PC-9 (cell line): ENCODE measurements at regions not wholly inside any gene's neighbourhood (a gene's known extent, or its start where the extent isn't known, plus 50 kb on each side); places are given as distances from the start of the nearest gene placed in this dataset.

Experiments
- BruUV-seq: library from RNA; stranded (reverse); fragments of 400-500 nt; replicated peaks from 2 replicates; lab custom pipeline; 2021; lab: Mats Ljungman, UMichigan
- CTCF ChIA-PET: fragments of 300-600 bp; sonication (Branson Sonifier 250); formaldehyde crosslinking; loops from one replicate; lab custom pipeline; 2022; ENCODE audit warnings: antibody characterized with exemption; lab: Charles Lee
- POLR2A ChIA-PET: fragments of 300-600 bp; sonication (Branson Sonifier 250); formaldehyde crosslinking; loops from one replicate; lab custom pipeline; 2022; ENCODE audit warnings: antibody characterized with exemption; ENCODE audit not compliant: unreplicated experiment; lab: Charles Lee
- DNase-seq, 2 experiments: peaks; one replicate each; pipeline versions ENCODE4 v3.0.0 to v3.0.0-alpha.2; 2015 to 2022; ENCODE audit warnings: mixed read lengths in 1 of 2
- H2AFZ ChIP-seq: fragments of 200-600 bp; sonication (generic); 2 replicates; pipeline ENCODE4 v1.8.1; 2017; ENCODE audit warnings: antibody characterized with exemption
- H3F3A ChIP-seq: fragments of 200-600 bp; sonication (generic); 2 replicates; pipeline ENCODE4 v1.8.1; 2017; ENCODE audit warnings: antibody characterized with exemption, mild to moderate bottlenecking, low read depth; ENCODE audit not compliant: insufficient read depth
- H3K27ac ChIP-seq: fragments of 200-600 bp; sonication (generic); 2 replicates; pipeline ENCODE4 v1.6.1; 2016; ENCODE audit warnings: mixed run types
- H3K27me3 ChIP-seq: fragments of 200-600 bp; sonication (generic); 2 replicates; pipeline ENCODE4 v1.6.1; 2016; ENCODE audit warnings: low read depth, mixed run types; ENCODE audit not compliant: insufficient read depth
- H3K36me3 ChIP-seq: fragments of 200-600 bp; sonication (generic); 2 replicates; pipeline ENCODE4 v1.6.1; 2016; ENCODE audit warnings: low read depth, mixed run types
- H3K4me1 ChIP-seq: fragments of 200-600 bp; sonication (generic); replicated peaks from 2 replicates; pipeline ENCODE4 v1.6.1; 2016; ENCODE audit warnings: mixed run types; ENCODE audit not compliant: insufficient read depth
- H3K4me2 ChIP-seq: fragments of 200-600 bp; sonication (generic); 2 replicates; pipeline ENCODE4 v1.6.1; 2017; ENCODE audit warnings: mixed run types
- H3K4me3 ChIP-seq: fragments of 200-600 bp; sonication (generic); 2 replicates; pipeline ENCODE4 v1.6.1; 2016; ENCODE audit warnings: mixed run types
- H3K79me2 ChIP-seq: fragments of 200-600 bp; sonication (generic); 2 replicates; pipeline ENCODE4 v1.6.1; 2017; ENCODE audit warnings: low read depth, mixed run types
- H3K9me2 ChIP-seq: fragments of 200-600 bp; sonication (generic); 2 replicates; pipeline ENCODE4 v1.8.1; 2017; ENCODE audit warnings: mild to moderate bottlenecking; ENCODE audit not compliant: insufficient read depth
- H3K9me3 ChIP-seq: fragments of 200-600 bp; sonication (generic); 2 replicates; pipeline ENCODE4 v1.8.1; 2016; ENCODE audit warnings: low read depth; ENCODE audit not compliant: insufficient read depth
- H4K20me1 ChIP-seq: fragments of 200-600 bp; sonication (generic); 2 replicates; pipeline ENCODE4 v1.8.1; 2017; ENCODE audit not compliant: insufficient read depth
- EZH2 ChIP-seq: fragments of 200-600 bp; sonication (generic); IDR thresholded peaks from 2 replicates; pipeline ENCODE4 v1.8.0; 2017; ENCODE audit warnings: antibody characterized with exemption, low read depth
- intact Hi-C: fragments of 100-400 bp; cut with micrococcal nuclease; formaldehyde crosslinking; loops from one replicate; pipeline ENCODE4 v1.10.0; 2022; ENCODE audit not compliant: unreplicated experiment
- TF ChIP-seq, protein P1 (sequence below): fragments of 200-600 bp; sonication (generic); conservative IDR thresholded peaks from 2 replicates; pipeline ENCODE4 v1.6.1; 2017; ENCODE audit warnings: mixed run types, antibody characterized with exemption, mild to moderate bottlenecking, moderate library complexity

DNA sequence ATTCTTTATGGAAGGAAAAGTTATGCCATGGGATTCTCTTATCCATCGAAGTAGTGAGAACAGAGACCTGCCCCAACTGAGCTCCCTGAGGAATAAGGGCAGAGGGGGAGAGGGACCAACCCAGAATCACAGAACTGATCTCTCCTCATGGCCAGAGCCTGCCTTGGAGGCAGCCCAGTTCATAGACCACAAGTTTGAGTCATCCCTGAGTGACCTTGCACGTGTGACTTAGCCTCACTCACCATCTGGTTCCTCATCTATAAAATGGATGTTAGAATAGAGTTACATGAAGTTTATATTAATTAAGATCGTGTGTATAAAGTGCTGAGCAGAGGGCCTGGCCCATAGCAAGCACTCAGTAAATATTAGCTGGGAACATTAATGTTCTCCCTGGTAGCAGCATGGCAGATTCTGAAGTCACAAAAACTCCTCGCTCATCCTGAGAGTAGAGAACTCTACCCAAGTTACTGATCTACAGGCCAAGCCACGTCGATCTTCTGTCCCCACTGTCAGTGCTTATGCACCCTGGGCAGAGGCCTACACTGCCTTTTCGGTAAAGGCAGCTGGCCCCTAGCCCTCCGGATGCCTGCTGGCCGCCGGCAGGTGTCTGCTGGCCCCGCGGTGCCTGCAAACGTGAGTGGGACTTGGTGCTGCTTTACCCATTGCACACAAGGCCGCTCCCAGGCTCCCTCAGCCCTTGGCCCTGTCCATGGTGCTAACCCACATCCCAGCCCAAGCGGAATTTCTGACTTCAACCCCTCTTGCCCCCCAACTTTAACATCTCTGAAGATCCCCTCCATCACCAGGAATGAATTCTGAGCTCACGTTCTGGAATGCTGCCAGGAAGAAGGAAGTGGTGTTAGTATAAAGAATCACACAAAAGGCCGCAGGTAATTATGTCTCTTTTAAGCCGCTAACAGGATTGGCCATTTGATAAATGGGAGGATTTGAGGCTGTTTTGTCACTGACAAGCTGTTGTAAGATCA, 61.1 kb upstream of the ARAP3 start:
- Histone ChIP-seq H3K4me3 (no peak overlapping the region), H3K79me2 (no peaks in the 10 kb centered on the region), H2AFZ (no peak overlapping the region), H3K27me3 (peaks cover 5% of the 10 kb centered on the region; the same call in 1 of the 2 replicates), H3K9me2 (no peaks in the 10 kb centered on the region), H3K27ac (no peak overlapping the region), H3K4me2 (no peak overlapping the region), H3K36me3 (no peaks in the 10 kb centered on the region), H3K9me3 (no peaks in the 10 kb centered on the region), H3F3A (no peaks in the 10 kb centered on the region), H4K20me1 (no peaks in the 10 kb centered on the region), H3K4me1 (0 out of 2 replicates have a peak, but pooled peaks cover 3% of the 10 kb centered on the region)
- ChIA-PET CTCF (no interaction called here), POLR2A (no interaction called here)
- BruUV-seq = no TSS peak
- intact Hi-C loops = no loop called here
- TF ChIP-seq, protein P1, sequence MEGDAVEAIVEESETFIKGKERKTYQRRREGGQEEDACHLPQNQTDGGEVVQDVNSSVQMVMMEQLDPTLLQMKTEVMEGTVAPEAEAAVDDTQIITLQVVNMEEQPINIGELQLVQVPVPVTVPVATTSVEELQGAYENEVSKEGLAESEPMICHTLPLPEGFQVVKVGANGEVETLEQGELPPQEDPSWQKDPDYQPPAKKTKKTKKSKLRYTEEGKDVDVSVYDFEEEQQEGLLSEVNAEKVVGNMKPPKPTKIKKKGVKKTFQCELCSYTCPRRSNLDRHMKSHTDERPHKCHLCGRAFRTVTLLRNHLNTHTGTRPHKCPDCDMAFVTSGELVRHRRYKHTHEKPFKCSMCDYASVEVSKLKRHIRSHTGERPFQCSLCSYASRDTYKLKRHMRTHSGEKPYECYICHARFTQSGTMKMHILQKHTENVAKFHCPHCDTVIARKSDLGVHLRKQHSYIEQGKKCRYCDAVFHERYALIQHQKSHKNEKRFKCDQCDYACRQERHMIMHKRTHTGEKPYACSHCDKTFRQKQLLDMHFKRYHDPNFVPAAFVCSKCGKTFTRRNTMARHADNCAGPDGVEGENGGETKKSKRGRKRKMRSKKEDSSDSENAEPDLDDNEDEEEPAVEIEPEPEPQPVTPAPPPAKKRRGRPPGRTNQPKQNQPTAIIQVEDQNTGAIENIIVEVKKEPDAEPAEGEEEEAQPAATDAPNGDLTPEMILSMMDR = no peak
- TF ChIP-seq EZH2 = no peak
- DNase-seq = peak in 1 of 2 experiments; percentile 44

GRCh38 chr5:141742144-141742543, 60.1 kb upstream of the ARAP3 start:
- ChIA-PET CTCF (no interaction called here), POLR2A (no interaction called here)
- DNase-seq = no peak
- Histone ChIP-seq H3K27me3 (no peaks in the 10 kb centered on the region), H4K20me1 (no peaks in the 10 kb centered on the region), H3K27ac (no peak overlapping the region), H3K4me1 (0 out of 2 replicates have a peak, but pooled peaks cover 3% of the 10 kb centered on the region), H3K79me2 (no peaks in the 10 kb centered on the region), H3K4me2 (no peak overlapping the region), H3K9me2 (no peaks in the 10 kb centered on the region), H3K4me3 (no peak overlapping the region), H3K9me3 (no peaks in the 10 kb centered on the region), H2AFZ (no peak overlapping the region), H3F3A (no peaks in the 10 kb centered on the region), H3K36me3 (no peaks in the 10 kb centered on the region)
- TF ChIP-seq EZH2 = no peak
- TF ChIP-seq, protein P1 = no peak
- intact Hi-C loops = no loop called here
- BruUV-seq = no TSS peak

DNA sequence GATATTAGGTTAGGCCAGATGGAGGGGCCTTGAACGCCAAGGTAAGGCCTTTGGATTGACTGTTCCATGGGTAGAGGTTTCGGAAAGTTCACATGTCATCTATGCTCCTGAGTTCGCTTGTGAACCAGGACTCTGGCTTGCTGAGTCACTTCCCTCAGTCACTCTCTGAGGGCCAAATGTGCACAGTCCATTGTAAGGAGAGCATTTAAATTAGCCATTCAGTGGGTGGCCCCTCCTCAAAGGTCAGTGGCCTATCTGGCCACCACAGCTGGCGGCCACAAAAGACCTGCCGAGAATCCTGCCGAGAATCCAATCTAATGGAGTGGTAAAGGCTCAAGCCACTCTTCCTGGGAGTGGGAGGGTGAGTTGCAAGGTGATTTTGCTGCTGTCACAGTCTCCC, 58.9 kb upstream of the ARAP3 start:
- POLR2A ChIA-PET = no interaction called here
- no peaks in the 10 kb centered on the region for H3K9me2 ChIP-seq
- CTCF ChIA-PET = no interaction called here

More for the DNA sequence above, 58.9 kb upstream of the ARAP3 start:
- H3K9me3 ChIP-seq = no peaks in the 10 kb centered on the region
- no peaks in the 10 kb centered on the region for H4K20me1 ChIP-seq
- no peaks in the 10 kb centered on the region for H3K27me3 ChIP-seq
- H3K4me1 ChIP-seq = 0 out of 2 replicates have a peak, but pooled peaks cover 3% of the 10 kb centered on the region
- H3K27ac ChIP-seq = no peak overlapping the region
- no peaks in the 10 kb centered on the region for H3K36me3 ChIP-seq
- H3K4me3 ChIP-seq = no peak overlapping the region
- intact Hi-C loops = no loop called here
- TF ChIP-seq, protein P1 = no peak
- no peak for TF ChIP-seq EZH2
- H3K79me2 ChIP-seq = no peaks in the 10 kb centered on the region
- H3K4me2 ChIP-seq = no peak overlapping the region
- no TSS peak for BruUV-seq
- no peak overlapping the region for H2AFZ ChIP-seq
- no peak for DNase-seq
- H3F3A ChIP-seq = no peaks in the 10 kb centered on the region
